ENCODE measurements at regions not wholly inside any gene's neighbourhood (a gene's known extent, or its start where the extent isn't known, plus 50 kb on each side); places are given as distances from the start of the nearest gene placed in this dataset.
A peak's percentile ranks its signal among the peaks of the same experiment; 100 is the strongest.

DNA sequence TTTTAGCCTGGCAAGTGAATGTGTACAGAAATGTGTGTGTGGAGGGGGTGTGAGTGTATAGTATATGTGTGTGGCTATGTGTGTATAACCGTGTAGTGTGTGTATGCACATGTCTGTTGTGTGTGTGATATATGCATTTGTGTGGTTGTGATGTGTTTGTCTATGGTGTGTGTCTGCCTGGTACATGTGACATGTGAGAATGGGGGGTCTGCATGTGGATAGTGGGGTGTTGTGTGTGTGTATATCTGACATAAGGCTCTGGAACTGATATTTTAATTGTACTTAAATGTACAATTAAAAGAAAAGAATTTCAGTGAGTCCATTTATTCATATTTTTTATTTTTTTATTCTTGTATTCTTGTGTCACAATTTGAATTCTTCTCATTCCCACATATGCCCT is 57.2 kb upstream of the CNR1 start:
- ATAC-seq (ENCODE audit: low read depth) (no peak), DNase-seq (no peak)
- Histone ChIP-seq H2AFZ (ENCODE audit: insufficient read depth, low read depth, low read length, poor library complexity, severe bottlenecking) (no peak overlapping the region), H3K4me3 (ENCODE audit: control extremely low read depth in 1 of 5, extremely low read depth in 1 of 5, insufficient read depth in 1 of 5, low read depth in 2 of 5, low read length in 4 of 5) (no peak overlapping the region), H3K4me1 (ENCODE audit: control insufficient read depth in 2 of 2, insufficient read depth in 2 of 2, low read length in 2 of 2) (no peaks in the 10 kb centered on the region), H3K27ac (ENCODE audit: low read length in 2 of 2) (no peak overlapping the region), H3K36me3 (replicated peaks in 1 of 2; ENCODE audit: control extremely low read depth in 1 of 2, control insufficient read depth in 1 of 2, extremely low read depth in 1 of 2, insufficient read depth in 2 of 2, low read length in 1 of 2) (no peaks in the 10 kb centered on the region), H4K20me1 (ENCODE audit: control insufficient read depth, insufficient read depth, low read length, poor library complexity, severe bottlenecking) (no peaks in the 10 kb centered on the region), H3K79me2 (ENCODE audit: control insufficient read depth, insufficient read depth, low read length) (no peaks in the 10 kb centered on the region), H3K4me2 (replicated peaks; ENCODE audit: low read depth, low read length, poor library complexity, severe bottlenecking) (no peak overlapping the region), H3K9ac (ENCODE audit: low read length) (no peak overlapping the region), H3K27me3 (replicated peaks in 1 of 4; ENCODE audit: control extremely low read depth in 1 of 4, control insufficient read depth in 3 of 4, insufficient read depth in 4 of 4, low read length in 3 of 4) (no peaks in the 10 kb centered on the region), H3K9me3 (ENCODE audit: control extremely low read depth in 1 of 3, control insufficient read depth in 2 of 3, insufficient read depth in 1 of 3, low read length in 2 of 3) (peaks cover 0 to under 1% (median 0%) of the 10 kb centered on the region in 3 donors)
- H3K27me3 Mint-ChIP-seq = peaks cover 24% of the 10 kb centered on the region
- no peaks in the 10 kb centered on the region for H3K4me1 Mint-ChIP-seq
- ChIA-PET CTCF (interaction anchor here (1.5 kb wide), 1 partner anchor 15 kb away, joined by 4 read pairs; no protein-coding TSS in a partner anchor), POLR2A (no interaction called here)
- H3K4me3 Mint-ChIP-seq = no peak overlapping the region
- WGBS (ENCODE audit: insufficient coverage) = 93% methylated on average over 1 of the region's 1 CpG
- H3K27ac Mint-ChIP-seq = no peak overlapping the region
- H3K9me3 Mint-ChIP-seq (ENCODE audit: insufficient read depth) = peaks cover 7% of the 10 kb centered on the region
- TF ChIP-seq CTCF (IDR thresholded peaks at IDR 0.05) = no peak
- no peak for TF ChIP-seq EZH2 (IDR thresholded peaks at IDR 0.05; ENCODE audit: borderline replicate concordance, insufficient read depth, low read depth, low read length, poor library complexity, severe bottlenecking)
- intact Hi-C loops (cut with micrococcal nuclease) = no loop called here

DNA sequence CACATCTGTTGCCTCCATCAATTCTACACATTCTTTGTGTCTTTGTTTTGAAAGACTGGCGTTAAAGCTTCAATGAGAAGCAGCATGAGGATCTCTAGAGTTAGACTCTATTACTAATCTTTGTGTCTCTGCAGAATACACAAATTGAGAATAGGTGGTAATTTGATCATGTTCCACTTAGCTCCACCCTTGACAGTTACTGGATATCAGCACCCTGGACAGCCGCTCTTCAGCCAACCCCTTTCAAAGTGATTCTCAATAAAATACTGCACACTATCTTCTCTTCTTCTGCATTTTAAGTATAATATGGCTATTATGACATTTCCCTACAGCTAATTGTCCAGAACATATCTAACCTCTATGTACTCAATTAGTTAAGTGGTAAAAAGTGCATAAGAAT is 54.3 kb upstream of the CNR1 start:
- no peaks in the 10 kb centered on the region for H3K9me3 ChIP-seq (ENCODE audit: control extremely low read depth in 1 of 3, control insufficient read depth in 2 of 3, insufficient read depth in 1 of 3, low read length in 2 of 3)
- ChIA-PET POLR2A (no interaction called here), CTCF (interaction anchor here (0.6 kb wide), 1 partner anchor 388 kb away, joined by 3 read pairs; no protein-coding TSS in a partner anchor)
- no peak overlapping the region for H3K4me3 Mint-ChIP-seq
- intact Hi-C loops (cut with micrococcal nuclease) = no loop called here
- no peak for TF ChIP-seq CTCF (IDR thresholded peaks at IDR 0.05)
- no peak for TF ChIP-seq EZH2 (IDR thresholded peaks at IDR 0.05; ENCODE audit: borderline replicate concordance, insufficient read depth, low read depth, low read length, poor library complexity, severe bottlenecking)
- no peaks in the 10 kb centered on the region for H3K79me2 ChIP-seq (ENCODE audit: control insufficient read depth, insufficient read depth, low read length)
- no peak overlapping the region for H3K4me3 ChIP-seq (ENCODE audit: control extremely low read depth in 1 of 5, extremely low read depth in 1 of 5, insufficient read depth in 1 of 5, low read depth in 2 of 5, low read length in 4 of 5)
- H4K20me1 ChIP-seq (ENCODE audit: control insufficient read depth, insufficient read depth, low read length, poor library complexity, severe bottlenecking) = no peaks in the 10 kb centered on the region
- no peak for ATAC-seq (ENCODE audit: low read depth)
- no peaks in the 10 kb centered on the region for H3K36me3 ChIP-seq (replicated peaks in 1 of 2; ENCODE audit: control extremely low read depth in 1 of 2, control insufficient read depth in 1 of 2, extremely low read depth in 1 of 2, insufficient read depth in 2 of 2, low read length in 1 of 2)
- no peaks in the 10 kb centered on the region for H3K4me1 Mint-ChIP-seq
- H3K9ac ChIP-seq (ENCODE audit: low read length) = no peak overlapping the region
- H3K4me1 ChIP-seq (ENCODE audit: control insufficient read depth in 2 of 2, insufficient read depth in 2 of 2, low read length in 2 of 2) = no peaks in the 10 kb centered on the region
- H3K27ac ChIP-seq (ENCODE audit: low read length in 2 of 2) = no peak overlapping the region
- H3K9me3 Mint-ChIP-seq (ENCODE audit: insufficient read depth) = no peaks in the 10 kb centered on the region
- no CpG with 5 or more reads among the region's 2 CpGs for WGBS (ENCODE audit: insufficient coverage)
- H3K27me3 Mint-ChIP-seq = peaks cover 29% of the 10 kb centered on the region
- H3K4me2 ChIP-seq (replicated peaks; ENCODE audit: low read depth, low read length, poor library complexity, severe bottlenecking) = no peak overlapping the region
- peak; percentile 15 for DNase-seq
- H3K27ac Mint-ChIP-seq = no peak overlapping the region
- H2AFZ ChIP-seq (ENCODE audit: insufficient read depth, low read depth, low read length, poor library complexity, severe bottlenecking) = no peak overlapping the region
- no peaks in the 10 kb centered on the region for H3K27me3 ChIP-seq (replicated peaks in 1 of 4; ENCODE audit: control extremely low read depth in 1 of 4, control insufficient read depth in 3 of 4, insufficient read depth in 4 of 4, low read length in 3 of 4)

All from B cell (primary cell).